Right lobe of liver (tissue), 6 donors: ENCODE measurements at regions not wholly inside any gene's neighbourhood (a gene's known extent, or its start where the extent isn't known, plus 50 kb on each side); places are given as distances from the start of the nearest gene placed in this dataset.

ENCODE experiments used
- ATAC-seq, 4 donors: fragments of 200-7000 bp; cut with Tn5 transposase; one replicate each; pipeline ENCODE4 v1.9.1; 2020; ENCODE audit warnings: mild to moderate bottlenecking in 4 of 4, moderate library complexity in 4 of 4
- DNase-seq, 3 donors: peaks; one replicate each; pipeline ENCODE4 v3.0.0-alpha.2; 2020
- H3K27ac ChIP-seq, 3 donors: fragments of 200-600 bp; one replicate each; pipeline ENCODE4 v1.8.0; 2022
- H3K27me3 ChIP-seq, 2 donors: fragments of 200-600 bp; one replicate each; pipeline ENCODE4 v1.8.0; 2022
- H3K36me3 ChIP-seq, 4 donors: fragments of 200-600 bp; sonication (generic) in 1 of 4; one replicate each; pipeline versions ENCODE4 v1.5.1 to v1.8.0; 2017 to 2022; ENCODE audit warnings: control low read depth in 1 of 4
- H3K4me1 ChIP-seq, 4 donors: fragments of 200-600 bp; sonication (generic) in 1 of 4; one replicate each; pipeline versions ENCODE4 v1.5.1 to v1.8.0; 2017 to 2022; ENCODE audit warnings: control low read depth in 1 of 4
- H3K4me3 ChIP-seq, 3 donors: fragments of 200-600 bp; one replicate each; pipeline ENCODE4 v1.8.0; 2022
- H3K9me3 ChIP-seq, 4 donors: fragments of 200-600 bp; sonication (generic) in 1 of 4; one replicate each; pipeline versions ENCODE4 v1.5.1 to v1.8.0; 2017 to 2022; ENCODE audit warnings: control low read depth in 1 of 4
- CTCF ChIP-seq, 4 donors: fragments of 200-600 bp in 3 of 4; fragments of 450-650 bp in 1 of 4; IDR thresholded peaks; one replicate each; pipeline versions ENCODE4 v1.5.1 to v1.8.0; 2016 to 2022; ENCODE audit warnings: antibody characterized with exemption in 4 of 4, mild to moderate bottlenecking in 2 of 4
- POLR2A ChIP-seq: fragments of 450-650 bp; IDR thresholded peaks from one replicate; pipeline ENCODE4 v1.6.1; 2017; ENCODE audit warnings: antibody characterized with exemption, mild to moderate bottlenecking
- WGBS: methylation state at CpG from one replicate; pipeline ENCODE4 v1.1.6; 2018; ENCODE audit warnings: low coverage, low lambda C conversion rate; ENCODE audit not compliant: insufficient coverage; ENCODE audit errors: missing lambda C conversion rate; 5-methylcytosine and 5-hydroxymethylcytosine counted together
- intact Hi-C, 2 donors: fragments of 100-400 bp; cut with DNase I; formaldehyde crosslinking; loops; one replicate each; pipeline versions ENCODE4 v1.11.2 to v1.14.1; 2022
- donor health status: DM: no; HTN: yes; CAD: no.
- donor health status: DM: no; HTN: no; CAD: no.
- donor health status: DM: no; HTN: no; CAD: no.
- donor health status: DM: no; HTN: yes; CAD: no.
- donor health status: DM: no; HTN: yes; CAD: no.

GRCh38 chr3:144429719-144430121, 458.1 kb downstream of the DIPK2A start:
- no peaks in the 10 kb centered on the region for H3K4me1 ChIP-seq
- no peaks in the 10 kb centered on the region for H3K27me3 ChIP-seq
- H3K27ac ChIP-seq: no peak overlapping the region
- H3K4me3 ChIP-seq: no peak overlapping the region
- H3K36me3 ChIP-seq: no peaks in the 10 kb centered on the region
- H3K9me3 ChIP-seq: no peaks in the 10 kb centered on the region
- ATAC-seq (no peak), DNase-seq (no peak)
- 52% methylated on average over 3 of the region's 3 CpGs for WGBS
- TF ChIP-seq CTCF (IDR thresholded peaks at IDR 0.05) (no peak), POLR2A (no peak)
- intact Hi-C loops: no loop called here

- Histone ChIP-seq H3K9me3 (no peaks in the 10 kb centered on the region), H3K4me3 (no peak overlapping the region), H3K27ac (no peak overlapping the region), H3K36me3 (no peaks in the 10 kb centered on the region), H3K27me3 (no peaks in the 10 kb centered on the region), H3K4me1 (no peaks in the 10 kb centered on the region)
- intact Hi-C loops: no loop called here
- TF ChIP-seq POLR2A (no peak), CTCF (IDR thresholded peaks at IDR 0.05) (no peak)
- no peak for ATAC-seq
- no peak for DNase-seq
Measured at GRCh38 chr3:144431134-144431533, 459.5 kb downstream of the DIPK2A start.

- H3K9me3 ChIP-seq: no peaks in the 10 kb centered on the region
- no peaks in the 10 kb centered on the region for H3K4me1 ChIP-seq
- intact Hi-C loops: no loop called here
- no peak for ATAC-seq
- H3K36me3 ChIP-seq: no peaks in the 10 kb centered on the region
- DNase-seq: no peak
- H3K4me3 ChIP-seq: no peak overlapping the region
- no peak for TF ChIP-seq POLR2A
- no peak overlapping the region for H3K27ac ChIP-seq
- H3K27me3 ChIP-seq: no peaks in the 10 kb centered on the region
- 63% methylated on average over 1 of the region's 1 CpG for WGBS
Measured at GRCh38 chr3:144433006-144433405, 461.4 kb downstream of the DIPK2A start.

GRCh38 chr3:144437989-144438388, 466.4 kb downstream of the DIPK2A start:
- Histone ChIP-seq H3K4me3 (no peak overlapping the region), H3K36me3 (no peaks in the 10 kb centered on the region), H3K27ac (no peak overlapping the region), H3K27me3 (no peaks in the 10 kb centered on the region), H3K9me3 (no peaks in the 10 kb centered on the region), H3K4me1 (no peaks in the 10 kb centered on the region)
- ATAC-seq (no peak), DNase-seq (no peak)
- 59% methylated on average over 2 of the region's 3 CpGs for WGBS
- intact Hi-C loops: no loop called here
- no peak for TF ChIP-seq CTCF (IDR thresholded peaks at IDR 0.05)
- TF ChIP-seq POLR2A: no peak

GRCh38 chr3:144444061-144444460, 472.4 kb downstream of the DIPK2A start:
- no peaks in the 10 kb centered on the region for H3K27me3 ChIP-seq
- H3K27ac ChIP-seq: no peak overlapping the region
- no peak for TF ChIP-seq CTCF (IDR thresholded peaks at IDR 0.05)
- TF ChIP-seq POLR2A: no peak
- no peaks in the 10 kb centered on the region for H3K4me1 ChIP-seq
- no peaks in the 10 kb centered on the region for H3K36me3 ChIP-seq
- intact Hi-C loops: no loop called here
- DNase-seq (no peak), ATAC-seq (no peak)
- WGBS: 56% methylated on average over 1 of the region's 2 CpGs
- H3K9me3 ChIP-seq: no peaks in the 10 kb centered on the region
- H3K4me3 ChIP-seq: no peak overlapping the region
